ENCODE measurements at regions not wholly inside any gene's neighbourhood (a gene's known extent, or its start where the extent isn't known, plus 50 kb on each side); places are given as distances from the start of the nearest gene placed in this dataset.
"Not testable (repeated sequence)": the region's sequence is repeated elsewhere in the genome, so short reads cannot be mapped to it uniquely, and the experiment has no call there.

GRCh38 chr7:89618274-89618673 is 536.0 kb upstream of the STEAP1 start:
- Histone ChIP-seq H3K27ac (replicated peaks) (no peak overlapping the region), H3K4me3 (no peak overlapping the region), H3K4me1 (peaks cover 5% of the 10 kb centered on the region), H3K27me3 (ENCODE audit: low read depth) (no peaks in the 10 kb centered on the region), H3K9me3 (replicated peaks) (no peaks in the 10 kb centered on the region), H3K36me3 (no peaks in the 10 kb centered on the region)
- no peak for TF ChIP-seq CTCF (IDR thresholded peaks at IDR 0.05; ENCODE audit: borderline replicate concordance)
- DNase-seq, result no peak
- intact Hi-C loops (cut with micrococcal nuclease), result no loop called here

DNA sequence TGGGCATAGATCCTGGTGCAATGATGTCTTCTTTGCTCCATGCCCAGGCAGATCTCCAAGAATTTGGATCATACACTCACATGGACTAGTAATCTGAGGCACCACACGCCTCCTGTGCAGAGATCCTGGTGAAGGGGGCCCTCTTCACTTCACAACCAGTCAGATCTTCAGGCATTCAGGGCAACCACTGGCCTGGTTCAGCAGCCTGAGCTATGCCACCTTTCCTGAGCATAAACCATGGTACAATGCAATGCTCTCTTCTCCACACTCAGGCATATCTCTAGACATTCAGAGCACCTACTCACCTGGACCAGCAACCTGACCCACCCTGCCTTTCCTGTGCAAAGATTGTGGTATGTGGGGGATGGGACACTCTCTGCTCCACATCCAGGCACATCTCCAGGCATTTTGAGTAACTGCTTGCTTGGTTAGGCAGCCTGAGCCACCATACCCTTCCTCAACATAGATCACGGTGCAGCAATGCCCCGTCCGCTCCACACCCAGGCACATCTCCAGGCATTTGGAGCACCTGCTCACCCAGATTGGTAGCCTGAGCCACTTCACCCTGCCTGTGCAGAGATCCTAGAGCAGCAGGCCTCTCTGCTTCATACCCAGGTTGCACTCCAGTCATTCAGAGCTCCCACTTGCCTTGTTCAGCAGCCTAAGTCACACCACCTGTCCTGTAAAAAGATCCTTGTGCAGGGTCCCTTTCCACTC is 532.2 kb upstream of the STEAP1 start:
- Histone ChIP-seq H3K27me3 (ENCODE audit: low read depth) (no peaks in the 10 kb centered on the region), H3K4me1 (peaks cover 5% of the 10 kb centered on the region), H3K36me3 (no peaks in the 10 kb centered on the region), H3K27ac (replicated peaks) (no peak overlapping the region), H3K9me3 (replicated peaks) (no peaks in the 10 kb centered on the region), H3K4me3 (no peak overlapping the region)
- intact Hi-C loops (cut with micrococcal nuclease), result no loop called here
- no peak for TF ChIP-seq CTCF (IDR thresholded peaks at IDR 0.05; ENCODE audit: borderline replicate concordance)
- DNase-seq, result no peak

- intact Hi-C loops (cut with micrococcal nuclease), result no loop called here
- peak; percentile 68 for TF ChIP-seq CTCF (IDR thresholded peaks at IDR 0.05; ENCODE audit: borderline replicate concordance)
- no peak overlapping the region for H3K4me3 ChIP-seq
- H3K9me3 ChIP-seq (replicated peaks), result no peaks in the 10 kb centered on the region
- H3K36me3 ChIP-seq, result no peaks in the 10 kb centered on the region
- no peak for DNase-seq
- H3K27me3 ChIP-seq (ENCODE audit: low read depth), result no peaks in the 10 kb centered on the region
- no peak overlapping the region for H3K27ac ChIP-seq (replicated peaks)
- H3K4me1 ChIP-seq, result peaks cover 3% of the 10 kb centered on the region
Measured at GRCh38 chr7:89623018-89623672, 531.1 kb upstream of the STEAP1 start.

DNA sequence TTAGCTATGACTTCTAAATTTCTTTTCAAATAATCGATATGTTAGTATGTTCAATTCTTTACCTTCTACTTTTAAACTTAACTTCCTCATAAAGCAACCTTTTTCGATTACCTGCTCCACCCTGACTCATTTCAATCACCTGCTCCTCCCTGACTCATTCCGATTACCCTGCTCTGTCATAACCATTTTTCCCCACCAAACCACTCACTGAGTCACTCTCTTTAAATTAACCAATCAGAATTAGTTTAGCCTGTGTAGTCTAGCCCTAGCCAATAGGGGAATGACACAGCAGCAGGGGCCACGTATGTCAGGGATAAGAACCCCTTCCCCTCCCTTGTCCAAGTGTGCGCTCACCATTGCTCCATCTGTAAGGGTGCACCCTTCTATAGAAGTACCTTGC is 530.1 kb upstream of the STEAP1 start:
- H3K27ac ChIP-seq (replicated peaks); H3K4me1 ChIP-seq; H3K27me3 ChIP-seq (ENCODE audit: low read depth); H3K36me3 ChIP-seq; DNase-seq; intact Hi-C loops (cut with micrococcal nuclease); H3K9me3 ChIP-seq (replicated peaks); H3K4me3 ChIP-seq: not testable (repeated sequence)

GRCh38 chr7:89648509-89648908 is 505.8 kb upstream of the STEAP1 start:
- H3K4me1 ChIP-seq, result no peaks in the 10 kb centered on the region
- H3K27ac ChIP-seq (replicated peaks), result no peak overlapping the region
- no peaks in the 10 kb centered on the region for H3K36me3 ChIP-seq
- intact Hi-C loops (cut with micrococcal nuclease), result no loop called here
- H3K9me3 ChIP-seq (replicated peaks), result no peaks in the 10 kb centered on the region
- no peak for TF ChIP-seq CTCF (IDR thresholded peaks at IDR 0.05; ENCODE audit: borderline replicate concordance)
- no peak overlapping the region for H3K4me3 ChIP-seq
- no peaks in the 10 kb centered on the region for H3K27me3 ChIP-seq (ENCODE audit: low read depth)
- no peak for DNase-seq

DNA sequence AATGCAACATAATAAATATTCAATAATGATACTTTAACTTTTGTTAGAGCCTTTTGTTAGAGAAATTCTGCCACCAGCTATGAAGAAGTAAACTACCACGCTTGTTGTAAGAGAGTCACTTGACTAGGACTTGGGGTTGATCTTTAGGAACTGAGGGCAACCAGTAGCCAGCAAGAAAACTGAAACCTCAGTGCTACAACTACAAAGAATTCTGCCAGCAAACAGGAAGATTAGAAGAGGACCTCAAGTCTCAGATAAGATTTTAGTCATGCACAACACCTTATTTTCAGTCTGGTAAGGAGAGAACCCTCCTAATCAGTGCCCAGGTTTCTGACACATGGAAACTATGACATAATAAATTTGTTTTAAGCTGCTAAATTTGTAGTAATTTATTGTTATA is 498.3 kb upstream of the STEAP1 start:
- Histone ChIP-seq H3K9me3 (replicated peaks) (no peaks in the 10 kb centered on the region), H3K4me3 (no peak overlapping the region), H3K27me3 (ENCODE audit: low read depth) (no peaks in the 10 kb centered on the region), H3K27ac (replicated peaks) (no peak overlapping the region), H3K4me1 (no peaks in the 10 kb centered on the region), H3K36me3 (no peaks in the 10 kb centered on the region)
- TF ChIP-seq CTCF (IDR thresholded peaks at IDR 0.05; ENCODE audit: borderline replicate concordance), result no peak
- DNase-seq, result no peak
- intact Hi-C loops (cut with micrococcal nuclease), result no loop called here

All from left ventricle myocardium inferior (tissue), 1 donor.